ENCODE measurements at regions not wholly inside any gene's neighbourhood (a gene's known extent, or its start where the extent isn't known, plus 50 kb on each side); places are given as distances from the start of the nearest gene placed in this dataset.

- POLR2A ChIA-PET = no interaction called here
- Mint-ChIP-seq H3K4me3 (no peak overlapping the region), H3K27me3 (no peaks in the 10 kb centered on the region), H3K9me3 (ENCODE audit: insufficient read depth) (no peaks in the 10 kb centered on the region), H3K27ac (no peak overlapping the region), H3K4me1 (no peaks in the 10 kb centered on the region)
- Histone ChIP-seq H3K9ac (ENCODE audit: low read length) (no peak overlapping the region), H3K4me3 (ENCODE audit: control extremely low read depth in 1 of 5, extremely low read depth in 1 of 5, insufficient read depth in 1 of 5, low read depth in 2 of 5, low read length in 4 of 5) (no peak overlapping the region), H3K27ac (ENCODE audit: low read length in 2 of 2) (no peak overlapping the region), H4K20me1 (ENCODE audit: control insufficient read depth, insufficient read depth, low read length, poor library complexity, severe bottlenecking) (no peaks in the 10 kb centered on the region), H3K9me3 (ENCODE audit: control extremely low read depth in 1 of 3, control insufficient read depth in 2 of 3, insufficient read depth in 1 of 3, low read length in 2 of 3) (peaks cover 0 to 5% (median 0%) of the 10 kb centered on the region in 3 donors), H3K4me1 (ENCODE audit: control insufficient read depth in 2 of 2, insufficient read depth in 2 of 2, low read length in 2 of 2) (no peaks in the 10 kb centered on the region), H3K36me3 (replicated peaks in 1 of 2; ENCODE audit: control extremely low read depth in 1 of 2, control insufficient read depth in 1 of 2, extremely low read depth in 1 of 2, insufficient read depth in 2 of 2, low read length in 1 of 2) (no peaks in the 10 kb centered on the region), H3K4me2 (replicated peaks; ENCODE audit: low read depth, low read length, poor library complexity, severe bottlenecking) (no peak overlapping the region), H3K79me2 (ENCODE audit: control insufficient read depth, insufficient read depth, low read length) (no peaks in the 10 kb centered on the region), H2AFZ (ENCODE audit: insufficient read depth, low read depth, low read length, poor library complexity, severe bottlenecking) (no peak overlapping the region), H3K27me3 (replicated peaks in 1 of 4; ENCODE audit: control extremely low read depth in 1 of 4, control insufficient read depth in 3 of 4, insufficient read depth in 4 of 4, low read length in 3 of 4) (no peaks in the 10 kb centered on the region)
- DNase-seq = no peak
- intact Hi-C loops (cut with micrococcal nuclease) = no loop called here
- ATAC-seq (ENCODE audit: low read depth) = no peak
- no peak for TF ChIP-seq CTCF (IDR thresholded peaks at IDR 0.05)
- TF ChIP-seq EZH2 (IDR thresholded peaks at IDR 0.05; ENCODE audit: borderline replicate concordance, insufficient read depth, low read depth, low read length, poor library complexity, severe bottlenecking) = no peak
- CTCF ChIA-PET = no interaction called here
- 81% methylated on average over 3 of the region's 6 CpGs for WGBS (ENCODE audit: insufficient coverage)
These were observed 329.0 kb upstream of the MPDZ start for GRCh38 chr9:13608451-13608850.

GRCh38 chr9:13607481-13608441 is 328.3 kb upstream of the MPDZ start:
- ChIA-PET POLR2A (no interaction called here), CTCF (no interaction called here)
- Mint-ChIP-seq H3K27me3 (no peaks in the 10 kb centered on the region), H3K27ac (no peak overlapping the region), H3K4me3 (no peak overlapping the region), H3K4me1 (no peaks in the 10 kb centered on the region), H3K9me3 (ENCODE audit: insufficient read depth) (no peaks in the 10 kb centered on the region)
- DNase-seq (no peak), ATAC-seq (ENCODE audit: low read depth) (no peak)
- H3K4me3 ChIP-seq (ENCODE audit: control extremely low read depth in 1 of 5, extremely low read depth in 1 of 5, insufficient read depth in 1 of 5, low read depth in 2 of 5, low read length in 4 of 5) = no peak overlapping the region
- intact Hi-C loops (cut with micrococcal nuclease) = no loop called here
- H3K79me2 ChIP-seq (ENCODE audit: control insufficient read depth, insufficient read depth, low read length) = no peaks in the 10 kb centered on the region
- no peak overlapping the region for H2AFZ ChIP-seq (ENCODE audit: insufficient read depth, low read depth, low read length, poor library complexity, severe bottlenecking)
- no peaks in the 10 kb centered on the region for H3K36me3 ChIP-seq (replicated peaks in 1 of 2; ENCODE audit: control extremely low read depth in 1 of 2, control insufficient read depth in 1 of 2, extremely low read depth in 1 of 2, insufficient read depth in 2 of 2, low read length in 1 of 2)
- no peaks in the 10 kb centered on the region for H3K27me3 ChIP-seq (replicated peaks in 1 of 4; ENCODE audit: control extremely low read depth in 1 of 4, control insufficient read depth in 3 of 4, insufficient read depth in 4 of 4, low read length in 3 of 4)
- no peak overlapping the region for H3K4me2 ChIP-seq (replicated peaks; ENCODE audit: low read depth, low read length, poor library complexity, severe bottlenecking)
- H3K9ac ChIP-seq (ENCODE audit: low read length) = no peak overlapping the region
- H3K27ac ChIP-seq (ENCODE audit: low read length in 2 of 2) = no peak overlapping the region
- TF ChIP-seq EZH2 (IDR thresholded peaks at IDR 0.05; ENCODE audit: borderline replicate concordance, insufficient read depth, low read depth, low read length, poor library complexity, severe bottlenecking) = no peak
- no peak for TF ChIP-seq CTCF (IDR thresholded peaks at IDR 0.05)
- no peaks in the 10 kb centered on the region for H3K4me1 ChIP-seq (ENCODE audit: control insufficient read depth in 2 of 2, insufficient read depth in 2 of 2, low read length in 2 of 2)
- no peaks in the 10 kb centered on the region for H4K20me1 ChIP-seq (ENCODE audit: control insufficient read depth, insufficient read depth, low read length, poor library complexity, severe bottlenecking)
- peaks cover 0 to 12% (median 0%) of the 10 kb centered on the region in 3 donors for H3K9me3 ChIP-seq (ENCODE audit: control extremely low read depth in 1 of 3, control insufficient read depth in 2 of 3, insufficient read depth in 1 of 3, low read length in 2 of 3)
- WGBS (ENCODE audit: insufficient coverage) = 73% methylated on average over 4 of the region's 6 CpGs

All from B cell (primary cell).